K562 (cell line): ENCODE measurements at regions not wholly inside any gene's neighbourhood (a gene's known extent, or its start where the extent isn't known, plus 50 kb on each side); places are given as distances from the start of the nearest gene placed in this dataset.

Experiments used
- ATAC-seq: fragments of 200-7000 bp; cut with Tn5 transposase; 3 replicates; pipeline ENCODE4 v1.9.1; 2020; ENCODE audit warnings: moderate library complexity
- BruUV-seq: library from RNA; stranded (reverse); fragments of 400-500 nt; replicated peaks from 2 replicates; lab custom pipeline; 2021; lab: Mats Ljungman, UMichigan
- CTCF ChIA-PET: fragments of 300-600 bp; formaldehyde crosslinking; extraction: SDS; loops from one replicate; lab custom pipeline; 2021; ENCODE audit warnings: low intra/inter-chr PET ratio; lab: Yijun Ruan, JAX
- POLR2A ChIA-PET: fragments of 300-600, 350-650 bp; sonication (Branson Sonifier 250); formaldehyde crosslinking; extraction: SDS; loops from one replicate; lab custom pipeline; 2021; ENCODE audit warnings: antibody characterized with exemption, inconsistent platforms; lab: Yijun Ruan, JAX
- DNase-seq, 4 experiments: peaks; one replicate each; pipeline versions ENCODE4 v3.0.0 to v3.0.0-alpha.2; 2011 to 2018; ENCODE audit warnings: low spot score in 3 of 4, mixed read lengths in 3 of 4; ENCODE audit errors: extremely low read depth in 1 of 4
- FAIRE-seq: peaks from 2 replicates; lab custom pipeline; 2011; peaks lifted over from hg19 to GRCh38; lab: Jason Lieb, UNC
- H2AFZ ChIP-seq: 2 replicates; pipeline ENCODE4 v1.6.0; 2011; ENCODE audit warnings: low read depth, low read length, control low read depth, inconsistent platforms
- H3K27ac ChIP-seq: fragments of 200-600 bp; 3 replicates; pipeline ENCODE4 v1.8.0; 2011; ENCODE audit warnings: low read depth, mild to moderate bottlenecking, control low read depth, inconsistent platforms, low read length, moderate library complexity, mixed read lengths; ENCODE audit errors: extremely low read depth
- H3K27me3 ChIP-seq, 2 experiments: fragments of 300-600 bp in 1 of 2; 2 replicates in 1 of 2; 3 replicates in 1 of 2; pipeline versions ENCODE4 v1.6.0 to v1.8.0; 2011; ENCODE audit warnings: inconsistent platforms in 2 of 2, low read length in 2 of 2, mild to moderate bottlenecking in 1 of 2, mixed read lengths in 1 of 2, moderate library complexity in 1 of 2; ENCODE audit not compliant: control insufficient read depth in 2 of 2, insufficient read depth in 2 of 2
- H3K36me3 ChIP-seq: fragments of 300-600 bp; 3 replicates; pipeline ENCODE4 v1.8.0; 2011; ENCODE audit warnings: mild to moderate bottlenecking, low read length, inconsistent platforms; ENCODE audit not compliant: control insufficient read depth, insufficient read depth
- H3K4me1 ChIP-seq, 2 experiments: fragments of 200-600 bp in 1 of 2; replicated peaks in 1 of 2; 2 replicates in 1 of 2; 3 replicates in 1 of 2; pipeline versions ENCODE4 v1.5.1 to v1.8.0; 2011; ENCODE audit warnings: inconsistent platforms in 2 of 2, low read length in 2 of 2, mild to moderate bottlenecking in 1 of 2, mixed read lengths in 1 of 2, moderate library complexity in 1 of 2; ENCODE audit not compliant: control insufficient read depth in 2 of 2, insufficient read depth in 2 of 2
- H3K4me2 ChIP-seq: 2 replicates; pipeline ENCODE4 v1.6.1; 2011; ENCODE audit warnings: low read length, control low read depth, inconsistent platforms, mixed read lengths; ENCODE audit not compliant: insufficient read depth
- H3K4me3 ChIP-seq: fragments of 200-600 bp; sonication (generic), shearing (Covaris generic); 2 replicates; pipeline ENCODE4 v1.5.1; 2016; ENCODE audit warnings: control low read depth, inconsistent platforms
- H3K79me2 ChIP-seq: fragments of 200-600 bp; 3 replicates; pipeline ENCODE4 v1.8.0; 2011; ENCODE audit warnings: low read length, inconsistent platforms; ENCODE audit not compliant: control insufficient read depth, insufficient read depth
- H3K9ac ChIP-seq, 2 experiments: 2 replicates each; pipeline versions ENCODE4 v1.6.0 to v1.6.1; 2011; ENCODE audit warnings: low read depth in 2 of 2, low read length in 2 of 2, control low read depth in 1 of 2, inconsistent platforms in 1 of 2, mild to moderate bottlenecking in 1 of 2, mixed read lengths in 1 of 2; ENCODE audit not compliant: insufficient read depth in 1 of 2
- H3K9me1 ChIP-seq: one replicate; pipeline ENCODE4 v1.6.0; 2011; ENCODE audit warnings: inconsistent platforms, mild to moderate bottlenecking, low read length, moderate library complexity; ENCODE audit not compliant: control insufficient read depth, insufficient read depth
- H3K9me3 ChIP-seq: replicated peaks from 2 replicates; pipeline ENCODE4 v1.5.1; 2011; ENCODE audit warnings: low read depth, low read length, inconsistent platforms; ENCODE audit not compliant: control insufficient read depth, insufficient read depth
- H4K20me1 ChIP-seq: replicated peaks from 2 replicates; pipeline ENCODE4 v1.6.1; 2011; ENCODE audit warnings: low read length, inconsistent platforms, mixed read lengths; ENCODE audit not compliant: control insufficient read depth, insufficient read depth
- BRD4 ChIP-seq: fragments of 200-600 bp; sonication (generic); IDR thresholded peaks from 2 replicates; pipeline ENCODE4 v1.6.1; 2017; ENCODE audit warnings: inconsistent platforms
- CBFA2T3 ChIP-seq: fragments of 450-650 bp; IDR thresholded peaks from 2 replicates; pipeline ENCODE4 v1.6.1; 2017
- FOSL1 ChIP-seq: fragments of 200-800 bp; sonication (Bioruptor generic); conservative IDR thresholded peaks from 2 replicates; pipeline ENCODE4 v1.6.1; 2016; ENCODE audit warnings: missing genetic modification characterization, missing compliant biosample characterization
- FOXA3 ChIP-seq, 2 experiments: fragments of 450-650 bp in 1 of 2; sonication (generic) in 1 of 2; formaldehyde crosslinking; IDR thresholded peaks in 1 of 2; conservative IDR thresholded peaks in 1 of 2; 2 replicates each; pipeline versions ENCODE4 v1.4.0 to v1.8.0; 2020 to 2022; ENCODE audit warnings: mild to moderate bottlenecking in 2 of 2, missing genetic modification reagents in 1 of 2
- KDM1A ChIP-seq, 2 experiments: fragments of 450-650 bp; IDR thresholded peaks; 2 replicates each; pipeline ENCODE4 v1.6.1; 2016; ENCODE audit warnings: mild to moderate bottlenecking in 2 of 2
- RCOR1 ChIP-seq, 2 experiments: IDR thresholded peaks; 2 replicates each; pipeline ENCODE4 v1.6.1; 2012; ENCODE audit warnings: low read depth in 2 of 2, low read length in 2 of 2, borderline replicate concordance in 1 of 2, improper control_type of control experiment in 1 of 2
- ZNF3 ChIP-seq: fragments of 250-450 bp; sonication (Bioruptor Pico); IDR thresholded peaks from 2 replicates; pipeline ENCODE4 v1.5.0; 2021; ENCODE audit warnings: mild to moderate bottlenecking, moderate library complexity
- WGBS: fragments of 100-300 bp; shearing (Covaris generic); methylation state at CpG from one replicate; pipeline ENCODE4 v1.1.6; 2016; ENCODE audit warnings: low coverage, mixed read lengths; ENCODE audit not compliant: insufficient coverage; ENCODE audit errors: missing lambda C conversion rate; 5-methylcytosine and 5-hydroxymethylcytosine counted together
- in situ Hi-C: fragments of 300-500 bp; cut with MboI; formaldehyde crosslinking; loops from 4 replicates; pipeline ENCODE4 v1.15.0; 2018; ENCODE audit warnings: inconsistent platforms, mixed read lengths
- intact Hi-C: fragments of 100-400 bp; cut with micrococcal nuclease; formaldehyde crosslinking; loops from 2 replicates; pipeline ENCODE4 v1.14.2; 2022
- TF ChIP-seq, protein P1 (sequence below): fragments of 450-650 bp; IDR thresholded peaks from 2 replicates; pipeline ENCODE4 v1.6.1; 2016; ENCODE audit warnings: low read depth, mild to moderate bottlenecking, moderate library complexity

DNA sequence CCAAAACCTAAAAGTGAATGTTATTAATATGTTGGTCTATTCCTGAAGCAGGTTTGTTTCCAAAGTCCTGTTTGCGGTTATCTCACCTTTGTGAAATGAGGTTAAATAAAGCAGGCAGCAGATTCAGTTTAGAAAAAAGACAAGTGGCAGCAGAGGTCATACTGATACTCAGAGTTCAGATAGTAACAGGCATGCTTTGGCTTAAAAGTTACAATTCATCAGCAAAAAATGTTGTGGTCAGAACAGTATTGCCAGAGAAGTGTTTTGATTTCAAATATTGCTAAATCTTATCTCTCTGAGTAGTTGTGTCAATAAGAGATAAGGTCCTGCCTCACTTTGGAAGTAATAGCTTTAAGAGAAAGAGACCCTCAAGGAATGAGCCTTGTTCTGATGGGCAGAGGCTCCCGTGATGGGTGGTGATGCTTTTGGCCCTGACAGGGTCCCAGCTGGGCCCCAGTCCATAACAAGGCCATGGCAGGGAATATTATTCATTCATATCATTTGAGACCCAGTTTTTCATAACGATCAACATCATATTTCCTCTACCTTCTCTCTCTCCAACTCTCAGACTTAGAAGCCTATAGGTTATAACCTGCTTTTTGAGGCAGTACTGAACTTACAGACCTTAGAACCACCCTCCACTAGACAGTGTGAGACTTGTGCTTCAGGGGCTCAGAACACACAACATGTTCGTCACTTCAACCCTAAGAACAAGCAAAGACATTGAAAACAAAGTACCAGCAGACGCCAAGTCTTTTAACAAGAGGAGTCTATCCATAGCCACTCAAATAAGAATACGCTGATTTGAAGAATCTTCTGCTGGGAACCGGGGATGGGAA lies 58.5 kb upstream of the AHR start:
- Histone ChIP-seq H3K36me3 (no peaks in the 10 kb centered on the region), H3K27ac (no peak overlapping the region)

More for the DNA sequence above, 58.5 kb upstream of the AHR start:
- Histone ChIP-seq H3K4me2 (no peak overlapping the region), H3K27me3 (no peaks in the 10 kb centered on the region), H2AFZ (no peak overlapping the region), H3K4me3 (no peak overlapping the region), H3K9me1 (no peaks in the 10 kb centered on the region), H3K9ac (no peak overlapping the region), H3K9me3 (0 out of 2 replicates have a peak, but pooled peaks cover 2% of the 10 kb centered on the region), H3K79me2 (no peaks in the 10 kb centered on the region), H3K4me1 (no peaks in the 10 kb centered on the region), H4K20me1 (no peaks in the 10 kb centered on the region)
- in situ Hi-C loops (no loop called here), intact Hi-C loops (no loop called here)
- 16% methylated on average over 7 of the region's 7 CpGs for WGBS
- CTCF ChIA-PET, result no interaction called here
- FAIRE-seq (no peak), DNase-seq (no peak), ATAC-seq (no peak)
- TF ChIP-seq ZNF3 (CRISPR knock-in tag) (no peak), FOXA3 (CRISPR knock-in tag; conservative IDR thresholded peaks at IDR 0.05 in 1 of 2, IDR thresholded peaks at IDR 0.05 in 1 of 2) (peak in 1 of 2 experiments; percentile 81; a peak in 2 of 4 replicates), CBFA2T3 (peak; percentile 10; the same call in 1 of the 2 replicates), KDM1A (IDR thresholded peaks at IDR 0.05) (peak; percentile 66 to 77; a peak in 3 of 4 replicates), BRD4 (no peak), FOSL1 (tag) (peak; percentile 74), RCOR1 (IDR thresholded peaks at IDR 0.05; ENCODE audit: borderline replicate concordance in 1 of 2, low read depth in 2 of 2, low read length in 2 of 2) (peak in 1 of 2 experiments; percentile 44; a peak in 1 of 4 replicates)
- TF ChIP-seq, protein P1, sequence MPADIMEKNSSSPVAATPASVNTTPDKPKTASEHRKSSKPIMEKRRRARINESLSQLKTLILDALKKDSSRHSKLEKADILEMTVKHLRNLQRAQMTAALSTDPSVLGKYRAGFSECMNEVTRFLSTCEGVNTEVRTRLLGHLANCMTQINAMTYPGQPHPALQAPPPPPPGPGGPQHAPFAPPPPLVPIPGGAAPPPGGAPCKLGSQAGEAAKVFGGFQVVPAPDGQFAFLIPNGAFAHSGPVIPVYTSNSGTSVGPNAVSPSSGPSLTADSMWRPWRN, result peak; percentile 61; the same call in 1 of the 2 replicates
- BruUV-seq, result no TSS peak
- POLR2A ChIA-PET, result no interaction called here
